ENCODE measurements at regions not wholly inside any gene's neighbourhood (a gene's known extent, or its start where the extent isn't known, plus 50 kb on each side); places are given as distances from the start of the nearest gene placed in this dataset.

DNA sequence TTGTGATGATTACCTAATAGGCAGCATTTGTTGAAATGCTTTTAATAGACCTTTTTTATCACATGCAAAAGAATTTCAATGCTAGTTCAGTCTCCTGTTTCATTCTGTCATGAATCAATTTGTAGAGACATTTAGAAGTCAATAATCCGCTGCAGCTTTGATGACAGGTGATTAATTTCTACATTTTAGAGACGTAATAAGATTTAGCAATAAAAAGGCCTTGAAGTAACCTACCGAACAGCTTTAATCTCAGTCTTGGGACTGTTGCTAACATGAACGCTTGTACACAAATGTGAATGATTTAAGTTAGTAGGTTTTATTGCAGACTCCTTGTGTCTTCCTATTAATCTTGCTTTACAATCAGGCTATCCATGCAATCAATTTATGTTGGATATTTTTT lies 186.5 kb downstream of the MZT1 start:
- ChIA-PET CTCF (interaction anchor here (0.8 to 1.3 kb wide), 2 partner anchors 9 to 22 kb away, joined by 3 to 5 read pairs; no protein-coding TSS in a partner anchor), POLR2A (no interaction called here)

DNA sequence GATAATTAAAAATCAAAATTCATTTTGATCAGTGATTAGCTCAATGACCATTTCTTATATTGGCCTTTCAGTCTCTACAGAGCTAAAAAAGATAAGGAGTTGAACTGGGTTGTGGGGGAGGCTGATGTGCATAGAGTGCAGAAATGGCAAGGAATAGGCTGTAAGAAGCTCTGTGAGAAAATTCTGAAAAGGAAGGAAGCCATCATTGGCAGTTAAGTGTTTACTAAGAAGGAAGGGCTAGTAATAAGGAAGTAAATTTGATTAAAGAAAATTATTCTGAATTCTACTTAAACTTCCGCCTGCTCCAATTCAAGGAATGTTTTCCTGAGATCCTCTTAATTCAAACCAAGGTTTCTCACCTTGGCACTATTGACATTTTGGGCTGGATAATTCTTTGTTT lies 187.5 kb downstream of the MZT1 start:
- ChIA-PET POLR2A (no interaction called here), CTCF (interaction anchor here (0.7 to 1.3 kb wide), 2 partner anchors 9 to 12 kb away, joined by 3 read pairs; no protein-coding TSS in a partner anchor)
- TF ChIP-seq, protein P1, sequence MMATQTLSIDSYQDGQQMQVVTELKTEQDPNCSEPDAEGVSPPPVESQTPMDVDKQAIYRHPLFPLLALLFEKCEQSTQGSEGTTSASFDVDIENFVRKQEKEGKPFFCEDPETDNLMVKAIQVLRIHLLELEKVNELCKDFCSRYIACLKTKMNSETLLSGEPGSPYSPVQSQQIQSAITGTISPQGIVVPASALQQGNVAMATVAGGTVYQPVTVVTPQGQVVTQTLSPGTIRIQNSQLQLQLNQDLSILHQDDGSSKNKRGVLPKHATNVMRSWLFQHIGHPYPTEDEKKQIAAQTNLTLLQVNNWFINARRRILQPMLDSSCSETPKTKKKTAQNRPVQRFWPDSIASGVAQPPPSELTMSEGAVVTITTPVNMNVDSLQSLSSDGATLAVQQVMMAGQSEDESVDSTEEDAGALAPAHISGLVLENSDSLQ (IDR thresholded peaks at IDR 0.05) = no peak
- no peak for TF ChIP-seq LEF1 (IDR thresholded peaks at IDR 0.05; ENCODE audit: borderline replicate concordance)
- no peak for TF ChIP-seq HDGF (IDR thresholded peaks at IDR 0.05; ENCODE audit: borderline replicate concordance)
- TF ChIP-seq CTBP1 (IDR thresholded peaks at IDR 0.05; ENCODE audit: borderline replicate concordance) = no peak
- no peak for TF ChIP-seq NFRKB (IDR thresholded peaks at IDR 0.05)
- TF ChIP-seq FOXM1 (IDR thresholded peaks at IDR 0.05; ENCODE audit: borderline replicate concordance) = no peak
- TF ChIP-seq SUZ12 (IDR thresholded peaks at IDR 0.05) = no peak
- no peak for TF ChIP-seq BHLHE40 (IDR thresholded peaks at IDR 0.05; ENCODE audit: borderline replicate concordance)
- no peak for TF ChIP-seq FOXA1 (IDR thresholded peaks at IDR 0.05)
- no peak for TF ChIP-seq FOXK2 (IDR thresholded peaks at IDR 0.05)
- no peak for TF ChIP-seq ARNT (IDR thresholded peaks at IDR 0.05)
- no peak for TF ChIP-seq ELF4 (IDR thresholded peaks at IDR 0.05)
- TF ChIP-seq ZNF384 (IDR thresholded peaks at IDR 0.05) = no peak
- no peak for TF ChIP-seq TARDBP (IDR thresholded peaks at IDR 0.05)
- no peak for TF ChIP-seq SP1 (IDR thresholded peaks at IDR 0.05)
- no peak for TF ChIP-seq L3MBTL2 (conservative IDR thresholded peaks at IDR 0.05)
- DNase-seq (ENCODE audit: extremely low spot score) = no peak

More for the DNA sequence above, 186.5 kb downstream of the MZT1 start:
- TF ChIP-seq HDGF (IDR thresholded peaks at IDR 0.05; ENCODE audit: borderline replicate concordance) = no peak
- TF ChIP-seq CTBP1 (IDR thresholded peaks at IDR 0.05; ENCODE audit: borderline replicate concordance) = 0 out of 2 replicates have a peak, but pooled peaks have one; percentile 41
- TF ChIP-seq, protein P1 (IDR thresholded peaks at IDR 0.05) = peak; percentile 92
- no peak for DNase-seq (ENCODE audit: extremely low spot score)

DNA sequence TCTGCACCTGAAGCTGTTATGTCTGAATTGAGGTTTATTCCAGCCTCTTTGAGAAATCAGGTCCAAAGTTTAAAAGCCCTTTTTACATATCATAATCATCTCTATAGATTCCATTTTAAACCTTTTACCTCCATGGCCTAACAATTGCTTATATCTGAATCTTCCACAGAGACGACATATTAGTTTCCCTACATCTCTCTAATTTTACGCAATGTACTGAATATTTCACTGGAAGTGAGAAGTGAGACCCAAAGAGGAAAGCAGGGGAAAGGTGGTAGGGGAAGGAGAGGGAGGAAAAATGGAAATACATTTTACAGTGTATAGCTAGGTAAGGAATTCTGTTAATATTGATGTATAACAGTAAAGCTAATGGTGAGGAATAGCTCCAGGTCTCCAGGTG lies 189.6 kb downstream of the MZT1 start:
- POLR2A ChIA-PET = no interaction called here
- CTCF ChIA-PET = no interaction called here
- TF ChIP-seq SUZ12 (IDR thresholded peaks at IDR 0.05) = no peak
- no peak for TF ChIP-seq FOXM1 (IDR thresholded peaks at IDR 0.05; ENCODE audit: borderline replicate concordance)
- no peak for TF ChIP-seq FOXA1 (IDR thresholded peaks at IDR 0.05)
- TF ChIP-seq CTBP1 (IDR thresholded peaks at IDR 0.05; ENCODE audit: borderline replicate concordance) = no peak
- no peak for TF ChIP-seq ARNT (IDR thresholded peaks at IDR 0.05)
- TF ChIP-seq, protein P1 (IDR thresholded peaks at IDR 0.05) = no peak
- no peak for TF ChIP-seq L3MBTL2 (conservative IDR thresholded peaks at IDR 0.05)
- no peak for TF ChIP-seq FOXK2 (IDR thresholded peaks at IDR 0.05)
- no peak for TF ChIP-seq SP1 (IDR thresholded peaks at IDR 0.05)
- no peak for TF ChIP-seq ZNF384 (IDR thresholded peaks at IDR 0.05)
- no peak for TF ChIP-seq ELF4 (IDR thresholded peaks at IDR 0.05)
- TF ChIP-seq BHLHE40 (IDR thresholded peaks at IDR 0.05; ENCODE audit: borderline replicate concordance) = no peak
- no peak for TF ChIP-seq LEF1 (IDR thresholded peaks at IDR 0.05; ENCODE audit: borderline replicate concordance)
- no peak for TF ChIP-seq NFRKB (IDR thresholded peaks at IDR 0.05)
- no peak for TF ChIP-seq HDGF (IDR thresholded peaks at IDR 0.05; ENCODE audit: borderline replicate concordance)
- TF ChIP-seq TARDBP (IDR thresholded peaks at IDR 0.05) = no peak
- no peak for DNase-seq (ENCODE audit: extremely low spot score)

DNA sequence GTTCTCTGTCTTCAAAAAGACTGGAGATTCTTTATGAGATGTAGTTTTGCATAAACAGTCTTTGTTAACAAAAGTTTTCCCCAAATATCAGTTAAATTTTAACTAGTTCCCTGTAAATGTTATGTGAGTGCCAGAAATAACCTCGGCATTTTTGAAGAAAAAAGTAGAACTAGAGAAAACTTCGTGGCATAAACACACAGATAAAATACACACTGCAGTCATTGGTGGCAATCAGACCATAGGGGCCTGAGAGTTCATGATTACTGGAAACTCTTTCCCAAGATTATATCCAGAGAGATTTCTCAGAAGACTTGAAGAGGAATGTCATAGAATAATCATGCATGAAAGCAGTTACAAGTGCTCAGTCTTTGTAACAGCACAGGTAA lies 190.0 kb downstream of the MZT1 start:
- CTCF ChIA-PET = no interaction called here
- TF ChIP-seq, protein P1 (IDR thresholded peaks at IDR 0.05) = no peak
- TF ChIP-seq ZNF384 (IDR thresholded peaks at IDR 0.05) (no peak), TARDBP (IDR thresholded peaks at IDR 0.05) (no peak), NFRKB (IDR thresholded peaks at IDR 0.05) (no peak), FOXA1 (IDR thresholded peaks at IDR 0.05) (no peak), L3MBTL2 (conservative IDR thresholded peaks at IDR 0.05) (0 out of 2 replicates have a peak, but pooled peaks have one; percentile 9), CTBP1 (IDR thresholded peaks at IDR 0.05; ENCODE audit: borderline replicate concordance) (no peak)
- no peak for DNase-seq (ENCODE audit: extremely low spot score)
- POLR2A ChIA-PET = no interaction called here

DNA sequence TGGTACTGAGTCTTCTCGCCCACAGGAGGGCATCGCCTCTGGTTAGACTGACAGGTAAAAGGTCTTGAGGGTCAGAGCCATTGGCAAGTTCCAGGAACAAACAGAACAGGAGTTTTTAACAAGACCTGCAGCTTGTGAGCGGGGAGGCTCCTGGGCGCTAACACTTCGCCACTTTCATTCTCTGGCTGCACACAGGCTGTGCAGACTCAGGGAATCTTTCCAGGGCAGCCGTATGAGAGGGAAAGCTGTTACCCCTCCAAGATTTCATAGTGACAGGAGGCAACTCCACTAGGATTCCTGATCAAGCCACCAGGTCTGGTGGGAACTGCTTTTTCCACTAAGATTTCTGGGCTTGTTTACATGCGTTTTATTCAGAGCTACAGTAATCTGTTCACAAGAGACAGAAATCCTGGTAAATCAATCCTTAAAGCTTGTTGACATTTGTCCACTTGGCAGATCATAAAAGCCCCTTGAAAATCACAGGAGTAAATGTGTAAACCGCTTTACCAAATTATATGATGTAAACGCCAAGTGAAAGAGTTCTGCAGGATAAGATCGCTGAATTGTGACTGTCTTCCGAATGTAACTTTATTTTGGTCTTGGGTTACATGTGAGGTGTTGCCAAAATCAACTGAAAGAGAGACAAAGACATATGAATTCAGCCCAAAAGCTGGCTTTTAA lies 190.6 kb downstream of the MZT1 start:
- DNase-seq (ENCODE audit: extremely low spot score) = no peak
- ChIA-PET CTCF (no interaction called here), POLR2A (no interaction called here)
- TF ChIP-seq, protein P1 (IDR thresholded peaks at IDR 0.05) = peak; percentile 63
- no peak for TF ChIP-seq LEF1 (IDR thresholded peaks at IDR 0.05; ENCODE audit: borderline replicate concordance)
